ENCODE measurements at regions not wholly inside any gene's neighbourhood (a gene's known extent, or its start where the extent isn't known, plus 50 kb on each side); places are given as distances from the start of the nearest gene placed in this dataset.

DNA sequence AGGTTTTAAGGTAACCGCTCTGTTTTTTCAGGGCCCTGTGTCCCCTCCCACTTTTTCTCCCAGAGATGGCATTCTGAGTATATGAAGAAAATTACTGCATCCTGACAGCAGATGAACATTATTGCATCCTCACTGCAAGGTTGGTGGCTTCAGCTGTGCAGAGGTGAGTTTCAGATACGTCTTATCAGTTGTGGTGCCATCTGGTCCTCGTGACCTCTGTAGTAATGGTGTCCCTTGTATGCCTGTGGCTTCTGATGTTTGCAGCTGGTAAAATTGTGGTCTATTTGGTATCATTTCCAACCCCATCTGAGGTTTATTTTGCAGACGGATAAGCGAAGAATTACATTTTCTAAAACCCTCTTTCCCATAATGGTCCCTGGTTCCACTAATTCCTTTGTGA lies 417.0 kb downstream of the HS3ST3B1 start (continued):
- TF ChIP-seq, protein P1, sequence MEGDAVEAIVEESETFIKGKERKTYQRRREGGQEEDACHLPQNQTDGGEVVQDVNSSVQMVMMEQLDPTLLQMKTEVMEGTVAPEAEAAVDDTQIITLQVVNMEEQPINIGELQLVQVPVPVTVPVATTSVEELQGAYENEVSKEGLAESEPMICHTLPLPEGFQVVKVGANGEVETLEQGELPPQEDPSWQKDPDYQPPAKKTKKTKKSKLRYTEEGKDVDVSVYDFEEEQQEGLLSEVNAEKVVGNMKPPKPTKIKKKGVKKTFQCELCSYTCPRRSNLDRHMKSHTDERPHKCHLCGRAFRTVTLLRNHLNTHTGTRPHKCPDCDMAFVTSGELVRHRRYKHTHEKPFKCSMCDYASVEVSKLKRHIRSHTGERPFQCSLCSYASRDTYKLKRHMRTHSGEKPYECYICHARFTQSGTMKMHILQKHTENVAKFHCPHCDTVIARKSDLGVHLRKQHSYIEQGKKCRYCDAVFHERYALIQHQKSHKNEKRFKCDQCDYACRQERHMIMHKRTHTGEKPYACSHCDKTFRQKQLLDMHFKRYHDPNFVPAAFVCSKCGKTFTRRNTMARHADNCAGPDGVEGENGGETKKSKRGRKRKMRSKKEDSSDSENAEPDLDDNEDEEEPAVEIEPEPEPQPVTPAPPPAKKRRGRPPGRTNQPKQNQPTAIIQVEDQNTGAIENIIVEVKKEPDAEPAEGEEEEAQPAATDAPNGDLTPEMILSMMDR (IDR thresholded peaks at IDR 0.05; ENCODE audit: control extremely low read depth in 1 of 3, insufficient read depth in 1 of 3, low read depth in 1 of 3, low read length in 3 of 3): no peak
- TF ChIP-seq EP300 (IDR thresholded peaks at IDR 0.05; ENCODE audit: borderline replicate concordance in 1 of 2, low read depth in 2 of 2, low read length in 2 of 2) (no peak), POLR2A (IDR thresholded peaks at IDR 0.05; ENCODE audit: control extremely low read depth in 1 of 2, low read depth in 2 of 2, low read length in 2 of 2) (no peak), TBP (IDR thresholded peaks at IDR 0.05; ENCODE audit: low read depth, low read length) (no peak)
- TF ChIP-seq, protein P2, sequence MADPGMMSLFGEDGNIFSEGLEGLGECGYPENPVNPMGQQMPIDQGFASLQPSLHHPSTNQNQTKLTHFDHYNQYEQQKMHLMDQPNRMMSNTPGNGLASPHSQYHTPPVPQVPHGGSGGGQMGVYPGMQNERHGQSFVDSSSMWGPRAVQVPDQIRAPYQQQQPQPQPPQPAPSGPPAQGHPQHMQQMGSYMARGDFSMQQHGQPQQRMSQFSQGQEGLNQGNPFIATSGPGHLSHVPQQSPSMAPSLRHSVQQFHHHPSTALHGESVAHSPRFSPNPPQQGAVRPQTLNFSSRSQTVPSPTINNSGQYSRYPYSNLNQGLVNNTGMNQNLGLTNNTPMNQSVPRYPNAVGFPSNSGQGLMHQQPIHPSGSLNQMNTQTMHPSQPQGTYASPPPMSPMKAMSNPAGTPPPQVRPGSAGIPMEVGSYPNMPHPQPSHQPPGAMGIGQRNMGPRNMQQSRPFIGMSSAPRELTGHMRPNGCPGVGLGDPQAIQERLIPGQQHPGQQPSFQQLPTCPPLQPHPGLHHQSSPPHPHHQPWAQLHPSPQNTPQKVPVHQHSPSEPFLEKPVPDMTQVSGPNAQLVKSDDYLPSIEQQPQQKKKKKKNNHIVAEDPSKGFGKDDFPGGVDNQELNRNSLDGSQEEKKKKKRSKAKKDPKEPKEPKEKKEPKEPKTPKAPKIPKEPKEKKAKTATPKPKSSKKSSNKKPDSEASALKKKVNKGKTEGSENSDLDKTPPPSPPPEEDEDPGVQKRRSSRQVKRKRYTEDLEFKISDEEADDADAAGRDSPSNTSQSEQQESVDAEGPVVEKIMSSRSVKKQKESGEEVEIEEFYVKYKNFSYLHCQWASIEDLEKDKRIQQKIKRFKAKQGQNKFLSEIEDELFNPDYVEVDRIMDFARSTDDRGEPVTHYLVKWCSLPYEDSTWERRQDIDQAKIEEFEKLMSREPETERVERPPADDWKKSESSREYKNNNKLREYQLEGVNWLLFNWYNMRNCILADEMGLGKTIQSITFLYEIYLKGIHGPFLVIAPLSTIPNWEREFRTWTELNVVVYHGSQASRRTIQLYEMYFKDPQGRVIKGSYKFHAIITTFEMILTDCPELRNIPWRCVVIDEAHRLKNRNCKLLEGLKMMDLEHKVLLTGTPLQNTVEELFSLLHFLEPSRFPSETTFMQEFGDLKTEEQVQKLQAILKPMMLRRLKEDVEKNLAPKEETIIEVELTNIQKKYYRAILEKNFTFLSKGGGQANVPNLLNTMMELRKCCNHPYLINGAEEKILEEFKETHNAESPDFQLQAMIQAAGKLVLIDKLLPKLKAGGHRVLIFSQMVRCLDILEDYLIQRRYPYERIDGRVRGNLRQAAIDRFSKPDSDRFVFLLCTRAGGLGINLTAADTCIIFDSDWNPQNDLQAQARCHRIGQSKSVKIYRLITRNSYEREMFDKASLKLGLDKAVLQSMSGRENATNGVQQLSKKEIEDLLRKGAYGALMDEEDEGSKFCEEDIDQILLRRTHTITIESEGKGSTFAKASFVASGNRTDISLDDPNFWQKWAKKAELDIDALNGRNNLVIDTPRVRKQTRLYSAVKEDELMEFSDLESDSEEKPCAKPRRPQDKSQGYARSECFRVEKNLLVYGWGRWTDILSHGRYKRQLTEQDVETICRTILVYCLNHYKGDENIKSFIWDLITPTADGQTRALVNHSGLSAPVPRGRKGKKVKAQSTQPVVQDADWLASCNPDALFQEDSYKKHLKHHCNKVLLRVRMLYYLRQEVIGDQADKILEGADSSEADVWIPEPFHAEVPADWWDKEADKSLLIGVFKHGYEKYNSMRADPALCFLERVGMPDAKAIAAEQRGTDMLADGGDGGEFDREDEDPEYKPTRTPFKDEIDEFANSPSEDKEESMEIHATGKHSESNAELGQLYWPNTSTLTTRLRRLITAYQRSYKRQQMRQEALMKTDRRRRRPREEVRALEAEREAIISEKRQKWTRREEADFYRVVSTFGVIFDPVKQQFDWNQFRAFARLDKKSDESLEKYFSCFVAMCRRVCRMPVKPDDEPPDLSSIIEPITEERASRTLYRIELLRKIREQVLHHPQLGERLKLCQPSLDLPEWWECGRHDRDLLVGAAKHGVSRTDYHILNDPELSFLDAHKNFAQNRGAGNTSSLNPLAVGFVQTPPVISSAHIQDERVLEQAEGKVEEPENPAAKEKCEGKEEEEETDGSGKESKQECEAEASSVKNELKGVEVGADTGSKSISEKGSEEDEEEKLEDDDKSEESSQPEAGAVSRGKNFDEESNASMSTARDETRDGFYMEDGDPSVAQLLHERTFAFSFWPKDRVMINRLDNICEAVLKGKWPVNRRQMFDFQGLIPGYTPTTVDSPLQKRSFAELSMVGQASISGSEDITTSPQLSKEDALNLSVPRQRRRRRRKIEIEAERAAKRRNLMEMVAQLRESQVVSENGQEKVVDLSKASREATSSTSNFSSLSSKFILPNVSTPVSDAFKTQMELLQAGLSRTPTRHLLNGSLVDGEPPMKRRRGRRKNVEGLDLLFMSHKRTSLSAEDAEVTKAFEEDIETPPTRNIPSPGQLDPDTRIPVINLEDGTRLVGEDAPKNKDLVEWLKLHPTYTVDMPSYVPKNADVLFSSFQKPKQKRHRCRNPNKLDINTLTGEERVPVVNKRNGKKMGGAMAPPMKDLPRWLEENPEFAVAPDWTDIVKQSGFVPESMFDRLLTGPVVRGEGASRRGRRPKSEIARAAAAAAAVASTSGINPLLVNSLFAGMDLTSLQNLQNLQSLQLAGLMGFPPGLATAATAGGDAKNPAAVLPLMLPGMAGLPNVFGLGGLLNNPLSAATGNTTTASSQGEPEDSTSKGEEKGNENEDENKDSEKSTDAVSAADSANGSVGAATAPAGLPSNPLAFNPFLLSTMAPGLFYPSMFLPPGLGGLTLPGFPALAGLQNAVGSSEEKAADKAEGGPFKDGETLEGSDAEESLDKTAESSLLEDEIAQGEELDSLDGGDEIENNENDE (IDR thresholded peaks at IDR 0.05; ENCODE audit: insufficient replicate concordance, low read length): no peak

Data from H1 (cell line).